PC-3 (cell line): ENCODE measurements at regions not wholly inside any gene's neighbourhood (a gene's known extent, or its start where the extent isn't known, plus 50 kb on each side); places are given as distances from the start of the nearest gene placed in this dataset.

ENCODE experiments used
- ATAC-seq: fragments of 200-7000 bp; cut with Tn5 transposase; 2 replicates; pipeline ENCODE4 v1.9.1; 2020; ENCODE audit warnings: mild to moderate bottlenecking, moderate library complexity
- BruUV-seq: library from RNA; stranded (reverse); fragments of 400-500 nt; replicated peaks from 2 replicates; lab custom pipeline; 2021; lab: Mats Ljungman, UMichigan
- CTCF ChIA-PET: fragments of 300-600 bp; sonication (Branson Sonifier 250); formaldehyde crosslinking; loops from one replicate; lab custom pipeline; 2022; ENCODE audit warnings: antibody characterized with exemption; lab: Charles Lee
- POLR2A ChIA-PET: fragments of 300-600 bp; sonication (Branson Sonifier 250); formaldehyde crosslinking; loops from one replicate; lab custom pipeline; 2022; ENCODE audit warnings: antibody characterized with exemption; ENCODE audit not compliant: unreplicated experiment; lab: Charles Lee
- DNase-seq: peaks from one replicate; pipeline ENCODE4 v3.0.0-alpha.2; 2015
- H2AFZ ChIP-seq: fragments of 300-600 bp; sonication (generic); 2 replicates; pipeline ENCODE4 v1.6.0; 2016; ENCODE audit warnings: antibody characterized with exemption, low read length
- H3F3A ChIP-seq: fragments of 300-600 bp; sonication (generic); one replicate; pipeline ENCODE4 v1.6.0; 2017; ENCODE audit warnings: antibody characterized with exemption, low read length, control low read depth, mild to moderate bottlenecking; ENCODE audit not compliant: unreplicated experiment
- H3K27ac ChIP-seq: fragments of 300-600 bp; sonication (generic); 2 replicates; pipeline ENCODE4 v1.5.1; 2016; ENCODE audit warnings: mild to moderate bottlenecking, low read length
- H3K27me3 ChIP-seq: fragments of 300-600 bp; sonication (generic); 2 replicates; pipeline ENCODE4 v1.6.1; 2016; ENCODE audit warnings: low read length, mixed read lengths
- H3K36me3 ChIP-seq: fragments of 300-600 bp; sonication (generic); 2 replicates; pipeline ENCODE4 v1.6.1; 2016; ENCODE audit warnings: low read depth, mixed run types, low read length, mixed read lengths
- H3K4me1 ChIP-seq: fragments of 300-600 bp; sonication (generic); 2 replicates; pipeline ENCODE4 v1.5.1; 2016; ENCODE audit warnings: low read length; ENCODE audit not compliant: insufficient read depth
- H3K4me2 ChIP-seq: fragments of 300-600 bp; sonication (generic); 2 replicates; pipeline ENCODE4 v1.6.0; 2016; ENCODE audit warnings: low read length
- H3K4me3 ChIP-seq: fragments of 300-600 bp; sonication (generic); 2 replicates; pipeline ENCODE4 v1.5.1; 2016; ENCODE audit warnings: mild to moderate bottlenecking, low read length, mixed read lengths
- H3K79me2 ChIP-seq: fragments of 300-600 bp; sonication (generic); 2 replicates; pipeline ENCODE4 v1.6.1; 2017; ENCODE audit warnings: low read length, mixed read lengths
- H3K9ac ChIP-seq: fragments of 300-600 bp; sonication (generic); 2 replicates; pipeline ENCODE4 v1.6.0; 2016; ENCODE audit warnings: mild to moderate bottlenecking, low read length
- H3K9me2 ChIP-seq: fragments of 300-600 bp; sonication (generic); replicated peaks from 2 replicates; pipeline ENCODE4 v1.6.1; 2016; ENCODE audit warnings: mixed run types, low read length, mixed read lengths
- H3K9me3 ChIP-seq: fragments of 300-600 bp; sonication (generic); 2 replicates; pipeline ENCODE4 v1.6.1; 2016; ENCODE audit warnings: low read length, mixed read lengths
- H4K20me1 ChIP-seq: fragments of 300-600 bp; sonication (generic); 2 replicates; pipeline ENCODE4 v1.6.1; 2016; ENCODE audit warnings: low read length, mixed read lengths
- EZH2 ChIP-seq: fragments of 300-600 bp; sonication (generic); IDR thresholded peaks from one replicate; pipeline ENCODE4 v1.6.1; 2017; ENCODE audit warnings: antibody characterized with exemption, mild to moderate bottlenecking, low read length; ENCODE audit not compliant: unreplicated experiment
- EZH2phosphoT487 ChIP-seq: fragments of 300-600 bp; sonication (generic); IDR thresholded peaks from 2 replicates; pipeline ENCODE4 v1.6.1; 2018; ENCODE audit warnings: mild to moderate bottlenecking, antibody characterized with exemption, low read length, borderline replicate concordance
- intact Hi-C: fragments of 100-400 bp; cut with micrococcal nuclease; formaldehyde crosslinking; loops from 2 replicates; pipeline ENCODE4 v1.9.0; 2023
- TF ChIP-seq, protein P1 (sequence below): fragments of 300-600 bp; sonication (generic); conservative IDR thresholded peaks from 2 replicates; pipeline ENCODE4 v1.5.1; 2017; ENCODE audit warnings: antibody characterized with exemption, low read depth, mild to moderate bottlenecking, low read length

DNA sequence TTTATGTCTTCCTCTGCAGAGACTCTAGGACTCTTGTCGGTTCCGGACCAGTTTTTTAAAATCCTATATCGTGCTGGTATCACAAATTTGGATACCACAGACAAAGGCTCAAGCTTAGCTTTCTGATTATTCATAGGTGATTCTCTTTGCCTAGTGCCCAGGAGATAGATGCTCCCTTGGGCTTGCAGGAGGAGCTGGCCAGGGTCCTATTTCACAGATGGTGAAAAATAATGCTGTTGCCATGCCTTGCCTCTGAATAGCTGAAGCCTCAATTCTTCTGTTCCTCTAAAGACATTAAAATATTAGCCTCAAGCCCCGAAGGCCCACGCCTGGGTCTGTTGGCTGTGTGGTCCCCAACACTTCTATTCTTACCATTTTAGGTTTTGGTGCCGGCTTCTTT lies 123.9 kb upstream of the BACH2 start:
- DNase-seq (no peak), ATAC-seq (no peak)
- Histone ChIP-seq H3K9me3 (no peaks in the 10 kb centered on the region), H3K36me3 (no peaks in the 10 kb centered on the region), H3K27ac (no peak overlapping the region), H3K27me3 (no peaks in the 10 kb centered on the region), H3K79me2 (no peaks in the 10 kb centered on the region), H2AFZ (no peak overlapping the region), H3K4me3 (no peak overlapping the region), H3K9ac (no peak overlapping the region), H3K4me2 (no peak overlapping the region), H3K9me2 (no peaks in the 10 kb centered on the region), H3K4me1 (no peaks in the 10 kb centered on the region), H3F3A (no peaks in the 10 kb centered on the region), H4K20me1 (no peaks in the 10 kb centered on the region)
- no TSS peak for BruUV-seq
- CTCF ChIA-PET: no interaction called here
- TF ChIP-seq, protein P1, sequence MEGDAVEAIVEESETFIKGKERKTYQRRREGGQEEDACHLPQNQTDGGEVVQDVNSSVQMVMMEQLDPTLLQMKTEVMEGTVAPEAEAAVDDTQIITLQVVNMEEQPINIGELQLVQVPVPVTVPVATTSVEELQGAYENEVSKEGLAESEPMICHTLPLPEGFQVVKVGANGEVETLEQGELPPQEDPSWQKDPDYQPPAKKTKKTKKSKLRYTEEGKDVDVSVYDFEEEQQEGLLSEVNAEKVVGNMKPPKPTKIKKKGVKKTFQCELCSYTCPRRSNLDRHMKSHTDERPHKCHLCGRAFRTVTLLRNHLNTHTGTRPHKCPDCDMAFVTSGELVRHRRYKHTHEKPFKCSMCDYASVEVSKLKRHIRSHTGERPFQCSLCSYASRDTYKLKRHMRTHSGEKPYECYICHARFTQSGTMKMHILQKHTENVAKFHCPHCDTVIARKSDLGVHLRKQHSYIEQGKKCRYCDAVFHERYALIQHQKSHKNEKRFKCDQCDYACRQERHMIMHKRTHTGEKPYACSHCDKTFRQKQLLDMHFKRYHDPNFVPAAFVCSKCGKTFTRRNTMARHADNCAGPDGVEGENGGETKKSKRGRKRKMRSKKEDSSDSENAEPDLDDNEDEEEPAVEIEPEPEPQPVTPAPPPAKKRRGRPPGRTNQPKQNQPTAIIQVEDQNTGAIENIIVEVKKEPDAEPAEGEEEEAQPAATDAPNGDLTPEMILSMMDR: no peak
- no peak for TF ChIP-seq EZH2phosphoT487
- no peak for TF ChIP-seq EZH2
- intact Hi-C loops: no loop called here
- POLR2A ChIA-PET: interaction anchor here (0.6 kb wide), 1 partner anchor 299 kb away, joined by 4 read pairs; no protein-coding TSS in a partner anchor

DNA sequence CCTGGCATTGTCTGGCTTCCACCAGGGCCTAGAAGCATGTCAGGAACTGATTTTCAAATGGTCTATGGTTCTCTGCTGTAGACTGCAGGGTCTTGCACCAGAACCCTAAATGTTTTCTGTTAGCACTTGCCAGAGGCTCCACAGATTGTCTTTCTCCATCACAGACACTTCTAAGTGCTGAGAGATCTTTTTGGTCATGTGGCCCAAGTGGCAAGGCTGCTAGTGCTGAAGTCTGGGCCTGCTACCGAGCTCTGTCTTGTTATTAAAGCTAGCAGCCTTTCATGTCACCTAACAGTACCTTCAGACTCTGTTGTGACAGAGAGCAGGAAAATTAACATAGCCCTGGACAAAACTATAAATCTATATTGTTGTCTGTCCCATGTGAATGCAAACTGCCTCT lies 120.7 kb upstream of the BACH2 start:
- Histone ChIP-seq H3K9me3 (no peaks in the 10 kb centered on the region), H3K4me3 (no peak overlapping the region), H3K4me2 (no peak overlapping the region), H3F3A (no peaks in the 10 kb centered on the region), H4K20me1 (no peaks in the 10 kb centered on the region), H3K9ac (no peak overlapping the region), H3K27me3 (no peaks in the 10 kb centered on the region), H3K27ac (no peak overlapping the region), H3K9me2 (no peaks in the 10 kb centered on the region), H3K4me1 (peaks cover 6% of the 10 kb centered on the region), H3K36me3 (no peaks in the 10 kb centered on the region), H2AFZ (no peak overlapping the region), H3K79me2 (no peaks in the 10 kb centered on the region)
- POLR2A ChIA-PET: no interaction called here
- intact Hi-C loops: no loop called here
- CTCF ChIA-PET: no interaction called here
- BruUV-seq: no TSS peak
- ATAC-seq (no peak), DNase-seq (no peak)
- TF ChIP-seq EZH2phosphoT487 (no peak), EZH2 (no peak)
- TF ChIP-seq, protein P1: no peak

DNA sequence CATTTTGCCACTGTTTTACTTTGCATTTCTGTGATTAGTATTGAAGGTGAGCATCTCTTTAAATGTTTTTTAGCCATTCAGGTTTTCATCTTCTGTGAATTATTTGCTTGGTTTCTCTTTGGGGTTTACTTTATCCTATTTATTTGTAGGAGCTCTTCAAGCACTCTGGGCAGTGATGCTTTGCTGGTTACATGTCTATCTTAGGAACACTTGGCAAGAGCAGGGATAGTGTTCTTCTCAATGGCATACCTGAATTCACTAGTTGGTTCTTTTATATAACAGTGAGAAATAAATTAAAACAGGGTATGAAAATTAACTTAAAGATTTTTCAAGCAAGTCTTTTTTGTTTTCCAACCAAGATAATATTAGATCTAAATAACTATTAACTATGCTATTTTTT lies 119.7 kb upstream of the BACH2 start:
- H3K36me3 ChIP-seq: no peaks in the 10 kb centered on the region
- BruUV-seq: no TSS peak
- H3K4me2 ChIP-seq: no peak overlapping the region
- CTCF ChIA-PET: no interaction called here
- H3K27ac ChIP-seq: no peak overlapping the region
- no peaks in the 10 kb centered on the region for H3K27me3 ChIP-seq
- no peak overlapping the region for H3K4me3 ChIP-seq
- intact Hi-C loops: no loop called here
- ATAC-seq (no peak), DNase-seq (no peak)
- peaks cover 12% of the 10 kb centered on the region for H3K4me1 ChIP-seq
- H4K20me1 ChIP-seq: no peaks in the 10 kb centered on the region
- no peak for TF ChIP-seq EZH2phosphoT487
- TF ChIP-seq EZH2: no peak
- TF ChIP-seq, protein P1: no peak
- H3K79me2 ChIP-seq: no peaks in the 10 kb centered on the region
- H2AFZ ChIP-seq: no peak overlapping the region
- no peaks in the 10 kb centered on the region for H3K9me3 ChIP-seq
- H3K9me2 ChIP-seq: no peaks in the 10 kb centered on the region
- POLR2A ChIA-PET: no interaction called here
- H3F3A ChIP-seq: no peaks in the 10 kb centered on the region
- no peak overlapping the region for H3K9ac ChIP-seq
